Breast epithelium (tissue), 4 donors: ENCODE measurements at regions not wholly inside any gene's neighbourhood (a gene's known extent, or its start where the extent isn't known, plus 50 kb on each side); places are given as distances from the start of the nearest gene placed in this dataset.

ENCODE experiments used
- DNase-seq, 2 donors: peaks; one replicate each; pipeline ENCODE4 v3.0.0-alpha.2; 2019; ENCODE audit warnings: low spot score in 2 of 2
- H3K27ac ChIP-seq, 2 donors: fragments of 200-600 bp; sonication (generic) in 1 of 2; one replicate each; pipeline ENCODE4 v1.5.1; 2016 to 2019; ENCODE audit warnings: mild to moderate bottlenecking in 1 of 2
- H3K27me3 ChIP-seq, 2 donors: fragments of 200-600 bp; sonication (generic) in 1 of 2; one replicate each; pipeline versions ENCODE4 v1.5.1 to v1.6.0; 2017 to 2019; ENCODE audit warnings: control low read depth in 1 of 2, mild to moderate bottlenecking in 1 of 2
- H3K36me3 ChIP-seq: fragments of 200-600 bp; one replicate; pipeline ENCODE4 v1.5.1; 2019
- H3K4me1 ChIP-seq, 2 donors: fragments of 200-600 bp; sonication (generic); one replicate each; pipeline ENCODE4 v1.5.1; 2016 to 2019; ENCODE audit warnings: control low read depth in 1 of 2
- H3K4me3 ChIP-seq, 3 donors: fragments of 200-600 bp; sonication (generic); 1 replicate in 2 of 3; 2 replicates in 1 of 3; pipeline ENCODE4 v1.5.1; 2016 to 2019; ENCODE audit warnings: mild to moderate bottlenecking in 3 of 3, moderate library complexity in 2 of 3
- H3K9me3 ChIP-seq, 2 donors: fragments of 200-600 bp; sonication (generic) in 1 of 2; one replicate each; pipeline ENCODE4 v1.5.1; 2016 to 2019; ENCODE audit warnings: control low read depth in 1 of 2
- POLR2A ChIP-seq: fragments of 450-650 bp; IDR thresholded peaks from one replicate; pipeline ENCODE4 v1.6.1; 2016; ENCODE audit warnings: antibody characterized with exemption, mild to moderate bottlenecking, moderate library complexity
- POLR2AphosphoS5 ChIP-seq, 3 donors: sonication (generic); formaldehyde crosslinking; IDR thresholded peaks; one replicate each; pipeline ENCODE4 v1.6.1; 2017; ENCODE audit warnings: antibody characterized with exemption in 3 of 3
- intact Hi-C: fragments of 100-400 bp; cut with DNase I; formaldehyde crosslinking; loops from one replicate; pipeline ENCODE4 v1.15.1; 2023; ENCODE audit warnings: low total_unique reads
- TF ChIP-seq, protein P1 (sequence below), 3 donors: fragments of 450-650 bp; IDR thresholded peaks; one replicate each; pipeline ENCODE4 v1.5.1; 2016 to 2017; ENCODE audit warnings: antibody characterized with exemption in 3 of 3, mild to moderate bottlenecking in 3 of 3, moderate library complexity in 3 of 3

DNA sequence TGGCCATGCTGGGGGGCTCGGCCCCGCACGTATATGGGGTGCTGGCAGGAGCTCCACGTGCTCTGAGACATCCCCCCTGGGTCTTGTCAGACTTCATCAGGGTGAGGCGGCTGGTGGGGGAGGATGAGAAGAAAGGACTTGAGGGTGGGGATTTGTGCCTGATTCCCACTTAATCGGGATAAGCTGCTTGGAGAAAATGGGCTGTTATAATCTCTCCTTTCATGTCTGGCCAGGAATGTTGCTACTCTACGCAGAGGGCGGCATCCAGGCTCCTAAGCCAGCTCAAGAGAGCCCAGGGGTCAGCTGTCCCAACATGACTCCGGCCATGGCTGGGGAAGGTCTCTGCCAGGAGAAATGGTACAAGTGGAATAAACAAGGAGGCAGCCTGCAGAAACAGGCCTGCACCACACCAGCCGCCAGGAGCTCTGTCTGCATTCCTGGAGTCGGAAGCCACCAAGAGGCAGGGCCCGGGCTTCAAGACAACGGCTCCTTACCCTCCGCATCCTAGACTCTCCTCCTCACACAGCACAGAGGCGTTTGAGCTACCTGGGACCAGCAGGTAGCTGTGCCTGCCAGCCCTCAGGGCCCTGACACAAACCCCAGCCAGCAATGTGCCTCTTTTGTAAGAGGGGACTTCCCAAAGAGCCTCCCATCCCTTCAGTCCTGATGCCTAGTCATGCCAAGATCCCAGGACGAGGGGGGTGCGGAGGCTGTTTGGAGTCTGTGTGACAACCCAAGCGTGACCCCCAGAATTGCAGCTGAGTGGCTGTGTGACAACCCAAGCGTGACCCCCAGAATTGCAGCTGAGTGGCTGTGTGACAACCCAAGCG is 195.8 kb upstream of the DIO3 start:
- Histone ChIP-seq H3K27me3 (peaks cover 0 to 6% of the 10 kb centered on the region in 2 donors), H3K4me3 (peak overlapping the region; percentile 12 to 49 (median 17)), H3K9me3 (no peaks in the 10 kb centered on the region), H3K36me3 (no peaks in the 10 kb centered on the region), H3K27ac (peak overlapping the region; percentile 69 to 90), H3K4me1 (peaks cover 0 to 10% of the 10 kb centered on the region in 2 donors)
- intact Hi-C loops = no loop called here
- TF ChIP-seq POLR2A (no peak), POLR2AphosphoS5 (IDR thresholded peaks at IDR 0.05) (no peak)
- TF ChIP-seq, protein P1, sequence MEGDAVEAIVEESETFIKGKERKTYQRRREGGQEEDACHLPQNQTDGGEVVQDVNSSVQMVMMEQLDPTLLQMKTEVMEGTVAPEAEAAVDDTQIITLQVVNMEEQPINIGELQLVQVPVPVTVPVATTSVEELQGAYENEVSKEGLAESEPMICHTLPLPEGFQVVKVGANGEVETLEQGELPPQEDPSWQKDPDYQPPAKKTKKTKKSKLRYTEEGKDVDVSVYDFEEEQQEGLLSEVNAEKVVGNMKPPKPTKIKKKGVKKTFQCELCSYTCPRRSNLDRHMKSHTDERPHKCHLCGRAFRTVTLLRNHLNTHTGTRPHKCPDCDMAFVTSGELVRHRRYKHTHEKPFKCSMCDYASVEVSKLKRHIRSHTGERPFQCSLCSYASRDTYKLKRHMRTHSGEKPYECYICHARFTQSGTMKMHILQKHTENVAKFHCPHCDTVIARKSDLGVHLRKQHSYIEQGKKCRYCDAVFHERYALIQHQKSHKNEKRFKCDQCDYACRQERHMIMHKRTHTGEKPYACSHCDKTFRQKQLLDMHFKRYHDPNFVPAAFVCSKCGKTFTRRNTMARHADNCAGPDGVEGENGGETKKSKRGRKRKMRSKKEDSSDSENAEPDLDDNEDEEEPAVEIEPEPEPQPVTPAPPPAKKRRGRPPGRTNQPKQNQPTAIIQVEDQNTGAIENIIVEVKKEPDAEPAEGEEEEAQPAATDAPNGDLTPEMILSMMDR (IDR thresholded peaks at IDR 0.05) = no peak
- DNase-seq = peak in 1 of 2 donors; percentile 35

DNA sequence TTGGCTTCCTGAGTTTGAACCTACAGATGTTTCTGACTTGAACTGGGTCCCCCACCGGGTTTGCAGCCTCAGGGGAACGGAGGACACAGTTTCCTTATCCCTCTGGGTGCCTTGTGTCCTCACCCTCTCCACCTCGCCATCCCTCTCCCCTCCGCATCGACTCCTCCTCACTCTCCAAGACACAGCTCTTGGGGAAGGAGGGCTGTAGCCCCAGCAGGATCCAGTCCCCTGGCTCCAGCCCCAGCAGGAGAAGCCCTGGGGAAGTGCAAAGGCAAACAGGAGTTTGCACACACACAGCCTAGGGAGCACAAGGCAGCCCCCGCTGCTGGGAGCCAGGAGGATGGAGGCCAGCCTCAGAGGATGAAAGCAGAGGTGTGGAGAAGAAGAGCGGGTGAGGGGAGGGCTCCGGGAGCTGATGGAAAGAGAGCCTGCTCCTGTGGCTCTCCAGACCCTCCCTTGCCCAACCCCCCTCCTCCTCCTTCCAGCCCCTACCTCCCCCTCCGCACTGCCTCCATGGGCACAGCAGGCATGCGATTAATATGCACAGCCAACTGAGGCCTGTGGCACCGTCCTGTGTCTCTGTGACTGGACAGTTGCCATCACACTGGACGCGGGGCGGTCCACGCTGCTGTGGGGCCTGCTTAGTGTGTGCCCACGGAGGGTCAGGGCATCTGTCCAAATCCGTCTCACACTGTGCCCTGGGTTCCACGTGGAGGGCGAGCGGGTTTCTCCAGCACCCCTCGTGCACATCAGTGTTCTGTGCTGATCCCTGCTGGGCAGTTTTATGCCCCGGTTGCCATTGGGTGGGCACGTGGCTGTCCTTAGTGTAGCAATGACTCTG is 193.7 kb upstream of the DIO3 start:
- Histone ChIP-seq H3K27ac (no peak overlapping the region), H3K27me3 (peaks cover 0 to 6% of the 10 kb centered on the region in 2 donors), H3K36me3 (no peaks in the 10 kb centered on the region), H3K4me3 (no peak overlapping the region), H3K4me1 (peaks cover 0 to 10% of the 10 kb centered on the region in 2 donors), H3K9me3 (no peaks in the 10 kb centered on the region)
- peak in 1 of 2 donors; percentile 10 for DNase-seq
- TF ChIP-seq, protein P1 (IDR thresholded peaks at IDR 0.05) = no peak
- TF ChIP-seq POLR2A = no peak
- TF ChIP-seq POLR2AphosphoS5 (IDR thresholded peaks at IDR 0.05) = no peak
- intact Hi-C loops = no loop called here

DNA sequence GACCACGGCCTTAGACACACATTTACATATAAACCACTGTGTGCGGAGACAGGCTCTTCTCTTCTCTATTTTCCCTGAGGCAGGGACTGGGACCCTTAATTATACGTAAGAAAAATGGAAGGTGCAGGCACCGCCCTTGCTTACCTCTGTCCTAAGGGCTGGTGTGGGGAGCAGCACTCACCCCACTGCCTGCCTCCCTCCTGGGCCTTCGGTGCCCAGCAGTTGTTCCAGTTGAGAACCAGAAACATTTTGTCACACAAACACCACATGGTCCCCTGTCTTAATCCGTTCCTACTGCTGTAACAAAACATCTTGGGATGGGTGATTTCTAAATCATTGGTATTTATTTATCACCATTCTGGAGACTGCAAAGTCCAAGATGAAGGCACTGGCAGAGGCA is 192.7 kb upstream of the DIO3 start:
- intact Hi-C loops = no loop called here
- Histone ChIP-seq H3K27ac (no peak overlapping the region), H3K9me3 (no peaks in the 10 kb centered on the region), H3K4me3 (no peak overlapping the region), H3K27me3 (peaks cover 0 to 6% of the 10 kb centered on the region in 2 donors), H3K36me3 (no peaks in the 10 kb centered on the region), H3K4me1 (peaks cover 0 to 10% of the 10 kb centered on the region in 2 donors)
- TF ChIP-seq POLR2AphosphoS5 (IDR thresholded peaks at IDR 0.05) (no peak), POLR2A (no peak)
- peak in 1 of 2 donors; percentile 6 for DNase-seq

DNA sequence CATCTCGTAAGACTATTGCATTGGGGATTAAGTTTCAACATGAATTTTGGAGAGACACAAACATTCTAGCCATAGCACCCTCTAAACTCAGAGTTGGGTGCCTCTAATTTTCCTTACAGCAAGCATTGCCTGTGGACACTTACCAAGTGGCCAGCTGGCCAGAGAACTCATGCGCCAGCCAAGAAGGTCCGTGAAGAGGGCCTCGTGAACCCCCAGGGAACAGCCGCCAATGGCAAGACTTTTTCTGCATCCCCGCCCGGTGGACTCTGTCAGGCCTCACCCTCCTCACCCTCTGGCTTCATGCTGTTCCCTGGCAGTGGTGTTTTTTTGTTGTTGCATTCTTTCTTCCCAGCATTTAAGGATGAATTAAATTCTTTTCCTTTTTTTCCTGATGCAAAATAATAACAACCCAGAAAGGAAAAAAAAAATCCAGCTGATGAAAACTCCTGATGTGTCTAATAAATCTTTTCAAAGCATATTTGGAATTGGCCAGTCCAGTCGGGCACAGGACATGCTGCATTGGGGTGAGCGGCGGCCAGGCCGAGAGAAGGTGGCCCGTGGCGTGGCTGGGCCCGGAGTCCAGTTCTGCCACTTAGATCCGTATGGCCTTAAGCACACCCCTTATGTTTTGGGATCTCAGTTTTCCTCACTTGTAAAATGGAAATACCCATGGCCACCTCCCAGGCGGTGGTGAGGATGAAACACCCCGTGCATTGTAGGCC is 191.9 kb upstream of the DIO3 start:
- intact Hi-C loops = no loop called here
- TF ChIP-seq POLR2AphosphoS5 (IDR thresholded peaks at IDR 0.05) (no peak), POLR2A (no peak)
- TF ChIP-seq, protein P1 (IDR thresholded peaks at IDR 0.05) = no peak
- Histone ChIP-seq H3K4me3 (no peak overlapping the region), H3K4me1 (peaks cover 0 to 10% of the 10 kb centered on the region in 2 donors), H3K27ac (no peak overlapping the region), H3K9me3 (no peaks in the 10 kb centered on the region), H3K36me3 (no peaks in the 10 kb centered on the region), H3K27me3 (peaks cover 0 to 6% of the 10 kb centered on the region in 2 donors)
- DNase-seq = peak in 1 of 2 donors; percentile 13

DNA sequence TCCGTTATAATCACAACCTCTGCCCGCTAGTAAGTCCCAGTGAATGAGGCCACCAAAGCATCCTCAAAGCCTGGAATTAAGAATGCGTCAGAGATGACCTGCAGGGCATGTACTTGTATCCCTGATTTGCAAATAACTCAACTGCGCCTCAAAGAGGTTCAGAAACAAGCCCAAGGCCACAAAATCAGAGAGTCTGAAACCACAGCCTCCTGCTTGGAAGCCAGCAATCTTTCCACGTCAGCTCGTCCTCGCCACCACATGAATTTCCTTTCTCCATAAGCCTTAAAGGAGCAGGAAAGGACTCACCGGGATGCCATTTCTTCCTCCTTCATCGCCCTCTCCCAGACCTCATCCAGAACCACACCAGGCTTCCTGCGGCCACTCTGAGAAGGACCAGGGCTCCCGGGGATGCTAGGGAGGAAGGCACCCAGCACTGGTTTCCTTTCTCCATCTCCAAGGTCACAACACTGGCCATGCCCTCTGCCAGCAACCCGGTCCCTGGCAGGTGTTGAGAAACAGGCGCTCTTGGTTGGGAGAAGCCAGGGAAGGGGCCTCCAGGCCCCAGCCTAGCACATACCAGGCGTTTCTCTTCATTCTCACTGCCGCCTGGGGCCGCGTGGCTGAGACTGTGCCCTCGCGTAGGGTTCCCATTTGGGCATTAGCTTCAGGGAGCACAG is 191.2 kb upstream of the DIO3 start:
- Histone ChIP-seq H3K27ac (no peak overlapping the region), H3K27me3 (peaks cover 0 to 2% of the 10 kb centered on the region in 2 donors), H3K4me3 (no peak overlapping the region), H3K36me3 (no peaks in the 10 kb centered on the region), H3K4me1 (peaks cover 0 to 7% of the 10 kb centered on the region in 2 donors), H3K9me3 (no peaks in the 10 kb centered on the region)
- TF ChIP-seq, protein P1 (IDR thresholded peaks at IDR 0.05) = no peak
- no peak for TF ChIP-seq POLR2AphosphoS5 (IDR thresholded peaks at IDR 0.05)
- TF ChIP-seq POLR2A = no peak
- DNase-seq = peak in 1 of 2 donors; percentile 12
- intact Hi-C loops = loop anchor here (5.0 kb wide), 1 partner anchor 493 kb away; no protein-coding TSS in a partner anchor
